ENCODE measurements at regions not wholly inside any gene's neighbourhood (a gene's known extent, or its start where the extent isn't known, plus 50 kb on each side); places are given as distances from the start of the nearest gene placed in this dataset.

GRCh38 chr13:73406454-73406853, 347.6 kb downstream of the KLF5 start:
- Histone ChIP-seq H3K27ac (ENCODE audit: low read length, poor library complexity, severe bottlenecking) (no peak overlapping the region), H2BK120ac (ENCODE audit: low read depth, low read length) (no peak overlapping the region), H3K27me3 (ENCODE audit: control insufficient read depth in 1 of 2, insufficient read depth in 1 of 2, low read length in 2 of 2) (no peaks in the 10 kb centered on the region), H4K8ac (ENCODE audit: low read length) (no peak overlapping the region), H3K18ac (ENCODE audit: low read depth in 1 of 2, low read length in 2 of 2) (no peak overlapping the region), H3K9me3 (ENCODE audit: control insufficient read depth, low read length) (no peaks in the 10 kb centered on the region), H2AK5ac (ENCODE audit: low read length, severe bottlenecking) (no peak overlapping the region), H2BK5ac (ENCODE audit: low read depth, low read length, poor library complexity, severe bottlenecking) (no peak overlapping the region), H3K14ac (ENCODE audit: low read length in 2 of 2) (no peak overlapping the region), H3K23ac (ENCODE audit: low read length in 2 of 2) (no peak overlapping the region), H3K79me1 (replicated peaks; ENCODE audit: low read length, poor library complexity, severe bottlenecking) (no peaks in the 10 kb centered on the region), H3K9ac (ENCODE audit: low read length) (no peak overlapping the region), H3K36me3 (ENCODE audit: control insufficient read depth in 1 of 2, insufficient read depth in 2 of 2, low read depth in 1 of 2, low read length in 2 of 2) (no peaks in the 10 kb centered on the region), H4K91ac (ENCODE audit: low read length) (no peak overlapping the region), H3K4ac (ENCODE audit: low read depth in 1 of 2, low read length in 2 of 2) (no peak overlapping the region), H3K4me3 (ENCODE audit: insufficient read depth in 1 of 2, low read depth in 1 of 2, low read length in 2 of 2) (no peak overlapping the region), H2BK15ac (ENCODE audit: low read depth, poor library complexity, severe bottlenecking) (no peak overlapping the region), H3K4me1 (ENCODE audit: control insufficient read depth, insufficient read depth, low read depth, low read length) (no peaks in the 10 kb centered on the region), H2AFZ (ENCODE audit: low read depth, low read length) (no peak overlapping the region), H2BK12ac (ENCODE audit: low read length in 2 of 2) (no peak overlapping the region), H3K4me2 (ENCODE audit: low read length, poor library complexity, severe bottlenecking) (no peak overlapping the region)
- WGBS = no CpG with 5 or more reads among the region's 1 CpG
- no peak for DNase-seq

GRCh38 chr13:73404581-73404980, 345.8 kb downstream of the KLF5 start:
- Histone ChIP-seq H3K79me1 (replicated peaks; ENCODE audit: low read length, poor library complexity, severe bottlenecking) (no peaks in the 10 kb centered on the region), H3K18ac (ENCODE audit: low read depth in 1 of 2, low read length in 2 of 2) (no peak overlapping the region), H3K4ac (ENCODE audit: low read depth in 1 of 2, low read length in 2 of 2) (no peak overlapping the region), H3K4me2 (ENCODE audit: low read length, poor library complexity, severe bottlenecking) (no peak overlapping the region), H3K9me3 (ENCODE audit: control insufficient read depth, low read length) (no peaks in the 10 kb centered on the region), H2BK5ac (ENCODE audit: low read depth, low read length, poor library complexity, severe bottlenecking) (no peak overlapping the region), H2BK120ac (ENCODE audit: low read depth, low read length) (no peak overlapping the region), H3K23ac (ENCODE audit: low read length in 2 of 2) (no peak overlapping the region), H4K8ac (ENCODE audit: low read length) (no peak overlapping the region), H3K36me3 (ENCODE audit: control insufficient read depth in 1 of 2, insufficient read depth in 2 of 2, low read depth in 1 of 2, low read length in 2 of 2) (no peaks in the 10 kb centered on the region), H3K27ac (ENCODE audit: low read length, poor library complexity, severe bottlenecking) (no peak overlapping the region), H2BK12ac (ENCODE audit: low read length in 2 of 2) (no peak overlapping the region), H3K9ac (ENCODE audit: low read length) (no peak overlapping the region), H3K27me3 (ENCODE audit: control insufficient read depth in 1 of 2, insufficient read depth in 1 of 2, low read length in 2 of 2) (no peaks in the 10 kb centered on the region), H4K91ac (ENCODE audit: low read length) (no peak overlapping the region), H3K4me3 (ENCODE audit: insufficient read depth in 1 of 2, low read depth in 1 of 2, low read length in 2 of 2) (no peak overlapping the region), H2AFZ (ENCODE audit: low read depth, low read length) (no peak overlapping the region), H2AK5ac (ENCODE audit: low read length, severe bottlenecking) (no peak overlapping the region), H2BK15ac (ENCODE audit: low read depth, poor library complexity, severe bottlenecking) (no peak overlapping the region), H3K4me1 (ENCODE audit: control insufficient read depth, insufficient read depth, low read depth, low read length) (no peaks in the 10 kb centered on the region), H3K14ac (ENCODE audit: low read length in 2 of 2) (no peak overlapping the region)
- WGBS = 50% methylated on average over 2 of the region's 2 CpGs
- DNase-seq = no peak

GRCh38 chr13:73403355-73404120, 344.7 kb downstream of the KLF5 start:
- no CpG with 5 or more reads among the region's 1 CpG for whole genome bisulfite sequencing
- no peak overlapping the region for H2BK15ac ChIP-seq (ENCODE audit: low read depth, poor library complexity, severe bottlenecking)
- no peaks in the 10 kb centered on the region for H3K27me3 ChIP-seq (ENCODE audit: control insufficient read depth in 1 of 2, insufficient read depth in 1 of 2, low read length in 2 of 2)

GRCh38 chr13:73401769-73402168, 343.0 kb downstream of the KLF5 start:
- no peak for DNase-seq
- Histone ChIP-seq H3K23ac (ENCODE audit: low read length in 2 of 2) (no peak overlapping the region), H3K27ac (ENCODE audit: low read length, poor library complexity, severe bottlenecking) (no peak overlapping the region), H4K8ac (ENCODE audit: low read length) (no peak overlapping the region), H3K4me3 (ENCODE audit: insufficient read depth in 1 of 2, low read depth in 1 of 2, low read length in 2 of 2) (no peak overlapping the region), H2AFZ (ENCODE audit: low read depth, low read length) (no peak overlapping the region), H4K91ac (ENCODE audit: low read length) (no peak overlapping the region), H3K18ac (ENCODE audit: low read depth in 1 of 2, low read length in 2 of 2) (no peak overlapping the region), H2BK12ac (ENCODE audit: low read length in 2 of 2) (no peak overlapping the region), H3K14ac (ENCODE audit: low read length in 2 of 2) (no peak overlapping the region), H3K4me1 (ENCODE audit: control insufficient read depth, insufficient read depth, low read depth, low read length) (no peaks in the 10 kb centered on the region), H2BK5ac (ENCODE audit: low read depth, low read length, poor library complexity, severe bottlenecking) (no peak overlapping the region), H2BK120ac (ENCODE audit: low read depth, low read length) (no peak overlapping the region), H3K79me1 (replicated peaks; ENCODE audit: low read length, poor library complexity, severe bottlenecking) (no peaks in the 10 kb centered on the region), H3K27me3 (ENCODE audit: control insufficient read depth in 1 of 2, insufficient read depth in 1 of 2, low read length in 2 of 2) (no peaks in the 10 kb centered on the region), H3K4me2 (ENCODE audit: low read length, poor library complexity, severe bottlenecking) (no peak overlapping the region), H2BK15ac (ENCODE audit: low read depth, poor library complexity, severe bottlenecking) (no peak overlapping the region), H3K9me3 (ENCODE audit: control insufficient read depth, low read length) (peaks cover 2% of the 10 kb centered on the region), H2AK5ac (ENCODE audit: low read length, severe bottlenecking) (no peak overlapping the region), H3K4ac (ENCODE audit: low read depth in 1 of 2, low read length in 2 of 2) (no peak overlapping the region), H3K36me3 (ENCODE audit: control insufficient read depth in 1 of 2, insufficient read depth in 2 of 2, low read depth in 1 of 2, low read length in 2 of 2) (no peaks in the 10 kb centered on the region), H3K9ac (ENCODE audit: low read length) (no peak overlapping the region)
- 70% methylated on average over 1 of the region's 2 CpGs for WGBS

More at GRCh38 chr13:73403355-73404120, 344.7 kb downstream of the KLF5 start:
- H2BK120ac ChIP-seq (ENCODE audit: low read depth, low read length) = no peak overlapping the region
- H3K4me3 ChIP-seq (ENCODE audit: insufficient read depth in 1 of 2, low read depth in 1 of 2, low read length in 2 of 2) = no peak overlapping the region
- no peaks in the 10 kb centered on the region for H3K79me1 ChIP-seq (replicated peaks; ENCODE audit: low read length, poor library complexity, severe bottlenecking)
- no peak for DNase-seq
- H4K8ac ChIP-seq (ENCODE audit: low read length) = no peak overlapping the region
- H4K91ac ChIP-seq (ENCODE audit: low read length) = no peak overlapping the region
- H3K23ac ChIP-seq (ENCODE audit: low read length in 2 of 2) = no peak overlapping the region
- no peak overlapping the region for H2AK5ac ChIP-seq (ENCODE audit: low read length, severe bottlenecking)
- peaks cover 2% of the 10 kb centered on the region for H3K9me3 ChIP-seq (ENCODE audit: control insufficient read depth, low read length)
- no peak overlapping the region for H3K9ac ChIP-seq (ENCODE audit: low read length)
- H2AFZ ChIP-seq (ENCODE audit: low read depth, low read length) = no peak overlapping the region
- no peak overlapping the region for H3K14ac ChIP-seq (ENCODE audit: low read length in 2 of 2)
- no peaks in the 10 kb centered on the region for H3K4me1 ChIP-seq (ENCODE audit: control insufficient read depth, insufficient read depth, low read depth, low read length)
- no peak overlapping the region for H2BK5ac ChIP-seq (ENCODE audit: low read depth, low read length, poor library complexity, severe bottlenecking)
- no peak overlapping the region for H2BK12ac ChIP-seq (ENCODE audit: low read length in 2 of 2)
- H3K4ac ChIP-seq (ENCODE audit: low read depth in 1 of 2, low read length in 2 of 2) = no peak overlapping the region
- H3K4me2 ChIP-seq (ENCODE audit: low read length, poor library complexity, severe bottlenecking) = no peak overlapping the region
- no peak overlapping the region for H3K18ac ChIP-seq (ENCODE audit: low read depth in 1 of 2, low read length in 2 of 2)
- H3K36me3 ChIP-seq (ENCODE audit: control insufficient read depth in 1 of 2, insufficient read depth in 2 of 2, low read depth in 1 of 2, low read length in 2 of 2) = no peaks in the 10 kb centered on the region
- H3K27ac ChIP-seq (ENCODE audit: low read length, poor library complexity, severe bottlenecking) = no peak overlapping the region

All from mesenchymal stem cell (in vitro differentiated cells and primary cell).